Spleen (tissue), 11 donors: ENCODE measurements at regions not wholly inside any gene's neighbourhood (a gene's known extent, or its start where the extent isn't known, plus 50 kb on each side); places are given as distances from the start of the nearest gene placed in this dataset.

Experiments used
- DNase-seq: peaks from one replicate; pipeline ENCODE4 v3.0.0-alpha.2; 2020
- H3K27ac ChIP-seq, 8 donors: fragments of 200-600 bp; sonication (generic) in 7 of 8; 1 replicate in 4 of 8; 2 replicates in 4 of 8; pipeline versions ENCODE4 v1.5.0 to v1.8.0; 2016 to 2021; ENCODE audit warnings: inconsistent platforms in 4 of 8, mild to moderate bottlenecking in 4 of 8, moderate library complexity in 1 of 8
- H3K27me3 ChIP-seq, 7 donors: fragments of 200-600 bp; sonication (generic) in 6 of 7; replicated peaks in 1 of 7; 1 replicate in 4 of 7; 2 replicates in 3 of 7; pipeline versions ENCODE4 v1.5.0 to v1.8.0; 2016 to 2021; ENCODE audit warnings: inconsistent platforms in 3 of 7, mild to moderate bottlenecking in 1 of 7
- H3K36me3 ChIP-seq, 6 donors: fragments of 200-600 bp; sonication (generic) in 5 of 6; 1 replicate in 4 of 6; 2 replicates in 2 of 6; pipeline versions ENCODE4 v1.5.0 to v1.8.0; 2016 to 2021; ENCODE audit warnings: inconsistent platforms in 2 of 6
- H3K4me1 ChIP-seq, 6 donors: fragments of 200-600 bp; sonication (generic) in 5 of 6; 1 replicate in 3 of 6; 2 replicates in 3 of 6; pipeline versions ENCODE4 v1.5.0 to v1.8.0; 2016 to 2021; ENCODE audit warnings: inconsistent platforms in 3 of 6
- H3K4me3 ChIP-seq, 8 donors: fragments of 200-600 bp; sonication (generic) in 7 of 8; 1 replicate in 4 of 8; 2 replicates in 4 of 8; pipeline versions ENCODE4 v1.5.0 to v1.8.0; 2016 to 2021; ENCODE audit warnings: inconsistent platforms in 4 of 8, mild to moderate bottlenecking in 4 of 8, moderate library complexity in 2 of 8
- H3K9me3 ChIP-seq, 8 donors: fragments of 200-600 bp; sonication (generic) in 7 of 8; 1 replicate in 4 of 8; 2 replicates in 4 of 8; pipeline versions ENCODE4 v1.5.0 to v1.8.0; 2016 to 2021; ENCODE audit warnings: inconsistent platforms in 4 of 8
- POLR2A ChIP-seq, 3 donors: fragments of 450-650 bp; IDR thresholded peaks; one replicate each; pipeline ENCODE4 v1.5.1; 2017; ENCODE audit warnings: antibody characterized with exemption in 3 of 3, mild to moderate bottlenecking in 1 of 3
- POLR2AphosphoS5 ChIP-seq, 3 donors: sonication (generic); formaldehyde crosslinking; IDR thresholded peaks; one replicate each; pipeline ENCODE4 v1.5.1; 2017; ENCODE audit warnings: antibody characterized with exemption in 3 of 3
- WGBS, 5 donors: extraction: QIAGEN DNeasy Blood & Tissue Kit in 3 of 5; methylation state at CpG; one replicate each; pipeline versions ENCODE4 v1.1.5 to v1.1.7; 2013 to 2018; 5-methylcytosine and 5-hydroxymethylcytosine counted together
- intact Hi-C: fragments of 100-400 bp; cut with DNase I; formaldehyde crosslinking; loops from one replicate; pipeline ENCODE4 v1.15.0; 2023; ENCODE audit warnings: low total_unique reads
- TF ChIP-seq, protein P1 (sequence below), 11 experiments: fragments of 200-600 bp in 7 of 11; fragments of 450-650 bp in 4 of 11; sonication (generic) in 4 of 11; IDR thresholded peaks in 8 of 11; conservative IDR thresholded peaks in 3 of 11; 1 replicate in 7 of 11; 2 replicates in 4 of 11; pipeline versions ENCODE4 v1.4.0 to v1.8.0; 2016 to 2021; ENCODE audit warnings: antibody characterized with exemption in 11 of 11, inconsistent platforms in 4 of 11, mild to moderate bottlenecking in 1 of 11
- donor health status: healthy with polysubstance abuse.
- donor health status: DM: no; HTN: no; CAD: no; lungs with moderate emphysema.
- donor health status: DM: no; HTN: no; CAD: no.
- donor health status: Bipolar disorder and iron deficiency.
- donor health status: healthy.
- donor health status: DM: no; HTN: no; CAD: no.
- donor health status: DM: yes; HTN: yes; CAD: no.

- WGBS, 5 donors: 64 to 68% (median 64%) methylated on average over 3 of the region's 3 CpGs
- no peak for DNase-seq
- Histone ChIP-seq H3K4me1 (no peaks in the 10 kb centered on the region), H3K9me3 (no peaks in the 10 kb centered on the region), H3K4me3 (no peak overlapping the region), H3K27ac (no peak overlapping the region), H3K36me3 (no peaks in the 10 kb centered on the region), H3K27me3 (no peaks in the 10 kb centered on the region)
- TF ChIP-seq POLR2A (IDR thresholded peaks at IDR 0.05): no peak
- TF ChIP-seq, protein P1, sequence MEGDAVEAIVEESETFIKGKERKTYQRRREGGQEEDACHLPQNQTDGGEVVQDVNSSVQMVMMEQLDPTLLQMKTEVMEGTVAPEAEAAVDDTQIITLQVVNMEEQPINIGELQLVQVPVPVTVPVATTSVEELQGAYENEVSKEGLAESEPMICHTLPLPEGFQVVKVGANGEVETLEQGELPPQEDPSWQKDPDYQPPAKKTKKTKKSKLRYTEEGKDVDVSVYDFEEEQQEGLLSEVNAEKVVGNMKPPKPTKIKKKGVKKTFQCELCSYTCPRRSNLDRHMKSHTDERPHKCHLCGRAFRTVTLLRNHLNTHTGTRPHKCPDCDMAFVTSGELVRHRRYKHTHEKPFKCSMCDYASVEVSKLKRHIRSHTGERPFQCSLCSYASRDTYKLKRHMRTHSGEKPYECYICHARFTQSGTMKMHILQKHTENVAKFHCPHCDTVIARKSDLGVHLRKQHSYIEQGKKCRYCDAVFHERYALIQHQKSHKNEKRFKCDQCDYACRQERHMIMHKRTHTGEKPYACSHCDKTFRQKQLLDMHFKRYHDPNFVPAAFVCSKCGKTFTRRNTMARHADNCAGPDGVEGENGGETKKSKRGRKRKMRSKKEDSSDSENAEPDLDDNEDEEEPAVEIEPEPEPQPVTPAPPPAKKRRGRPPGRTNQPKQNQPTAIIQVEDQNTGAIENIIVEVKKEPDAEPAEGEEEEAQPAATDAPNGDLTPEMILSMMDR (IDR thresholded peaks at IDR 0.05 in 8 of 11, conservative IDR thresholded peaks at IDR 0.05 in 3 of 11): no peak
- no peak for TF ChIP-seq POLR2AphosphoS5 (IDR thresholded peaks at IDR 0.05)
- intact Hi-C loops: no loop called here
Observed at GRCh38 chrX:97882306-97882705, 998.6 kb downstream of the RPA4 start.

GRCh38 chrX:97895751-97896150 is 1012.0 kb downstream of the RPA4 start:
- TF ChIP-seq POLR2AphosphoS5 (IDR thresholded peaks at IDR 0.05): no peak
- TF ChIP-seq, protein P1 (IDR thresholded peaks at IDR 0.05 in 8 of 11, conservative IDR thresholded peaks at IDR 0.05 in 3 of 11): no peak
- TF ChIP-seq POLR2A (IDR thresholded peaks at IDR 0.05): no peak
- Histone ChIP-seq H3K4me3 (no peak overlapping the region), H3K27me3 (peaks cover 0 to 6% (median 0%) of the 10 kb centered on the region in 7 donors), H3K36me3 (no peaks in the 10 kb centered on the region), H3K9me3 (peaks cover 0 to 21% (median 0%) of the 10 kb centered on the region in 8 donors), H3K27ac (no peak overlapping the region), H3K4me1 (no peaks in the 10 kb centered on the region)
- WGBS, 5 donors: 35 to 58% (median 46%) methylated on average over 1 of the region's 1 CpG
- intact Hi-C loops: no loop called here
- DNase-seq: no peak

DNA sequence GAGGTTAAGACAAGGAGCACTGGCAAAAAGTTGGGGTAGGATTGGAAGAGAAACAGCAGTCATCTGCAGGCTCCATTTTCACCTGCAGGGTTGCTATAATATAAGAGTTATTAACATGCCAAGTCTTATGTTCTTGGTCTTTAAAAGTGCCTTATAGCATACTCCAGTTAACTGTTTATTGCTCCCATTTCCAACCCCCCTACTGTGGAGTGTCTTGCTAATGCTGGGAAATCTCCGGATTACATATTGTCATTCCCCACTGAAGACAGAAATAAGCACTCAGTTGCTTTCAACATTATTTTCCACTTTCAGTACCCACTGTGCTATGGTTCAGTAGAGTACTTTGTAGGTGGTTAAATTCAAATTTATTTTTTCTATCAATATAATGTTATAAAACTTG is 1014.3 kb downstream of the RPA4 start:
- intact Hi-C loops: no loop called here
- H3K4me1 ChIP-seq: no peaks in the 10 kb centered on the region
- DNase-seq: no peak
- peaks cover 0 to 1% (median 0%) of the 10 kb centered on the region in 8 donors for H3K9me3 ChIP-seq
- no peak overlapping the region for H3K27ac ChIP-seq
- no peak overlapping the region for H3K4me3 ChIP-seq
- peaks cover 0 to 11% (median 0%) of the 10 kb centered on the region in 7 donors for H3K27me3 ChIP-seq
- WGBS, 5 donors: 81 to 100% (median 85%) methylated on average over 1 of the region's 1 CpG
- TF ChIP-seq, protein P1 (IDR thresholded peaks at IDR 0.05 in 8 of 11, conservative IDR thresholded peaks at IDR 0.05 in 3 of 11): no peak
- TF ChIP-seq POLR2A (IDR thresholded peaks at IDR 0.05) (no peak), POLR2AphosphoS5 (IDR thresholded peaks at IDR 0.05) (no peak)
- no peaks in the 10 kb centered on the region for H3K36me3 ChIP-seq

GRCh38 chrX:97898798-97899197 is 1015.1 kb downstream of the RPA4 start:
- WGBS, 5 donors: 51 to 80% (median 73%) methylated on average over 2 of the region's 2 CpGs
- Histone ChIP-seq H3K27me3 (peaks cover 0 to 11% (median 0%) of the 10 kb centered on the region in 7 donors), H3K4me1 (no peaks in the 10 kb centered on the region), H3K27ac (no peak overlapping the region), H3K36me3 (no peaks in the 10 kb centered on the region), H3K9me3 (no peaks in the 10 kb centered on the region), H3K4me3 (no peak overlapping the region)
- DNase-seq: no peak
- TF ChIP-seq POLR2AphosphoS5 (IDR thresholded peaks at IDR 0.05) (no peak), POLR2A (IDR thresholded peaks at IDR 0.05) (no peak)
- TF ChIP-seq, protein P1 (IDR thresholded peaks at IDR 0.05 in 8 of 11, conservative IDR thresholded peaks at IDR 0.05 in 3 of 11): no peak
- intact Hi-C loops: no loop called here
